Activated gamma-delta T cell treated with Interleukin-2 at 50 U/mL for 16 hours (primary cell): ENCODE measurements at regions not wholly inside any gene's neighbourhood (a gene's known extent, or its start where the extent isn't known, plus 50 kb on each side); places are given as distances from the start of the nearest gene placed in this dataset.
A peak's percentile ranks its signal among the peaks of the same experiment; 100 is the strongest.
"Not testable (repeated sequence)": the region's sequence is repeated elsewhere in the genome, so short reads cannot be mapped to it uniquely, and the experiment has no call there.

Source experiments
- DNase-seq: peaks from one replicate; pipeline ENCODE4 v3.0.0-alpha.2; 2020

DNA sequence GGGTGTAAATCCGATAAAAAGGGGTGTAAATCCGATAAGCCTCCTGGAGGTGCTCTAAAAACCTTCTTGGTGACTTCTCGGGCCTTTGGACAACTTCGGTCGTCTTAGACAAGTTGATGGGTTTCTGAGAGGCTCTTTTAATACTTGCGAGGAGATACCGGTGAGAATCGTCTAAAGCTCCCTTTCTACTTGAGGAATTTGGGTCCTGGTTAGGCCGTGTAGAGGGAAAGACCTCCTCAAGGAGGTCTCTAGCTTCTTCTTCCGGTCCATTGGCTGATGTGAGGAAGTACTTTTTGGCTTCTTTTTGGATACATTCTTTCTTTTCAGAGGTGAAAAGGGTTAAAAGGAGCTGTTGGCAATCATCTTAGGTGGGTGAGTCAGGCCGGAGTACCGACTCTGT is 128.5 kb downstream of the ART5 start:
- not testable (repeated sequence) for DNase-seq

DNA sequence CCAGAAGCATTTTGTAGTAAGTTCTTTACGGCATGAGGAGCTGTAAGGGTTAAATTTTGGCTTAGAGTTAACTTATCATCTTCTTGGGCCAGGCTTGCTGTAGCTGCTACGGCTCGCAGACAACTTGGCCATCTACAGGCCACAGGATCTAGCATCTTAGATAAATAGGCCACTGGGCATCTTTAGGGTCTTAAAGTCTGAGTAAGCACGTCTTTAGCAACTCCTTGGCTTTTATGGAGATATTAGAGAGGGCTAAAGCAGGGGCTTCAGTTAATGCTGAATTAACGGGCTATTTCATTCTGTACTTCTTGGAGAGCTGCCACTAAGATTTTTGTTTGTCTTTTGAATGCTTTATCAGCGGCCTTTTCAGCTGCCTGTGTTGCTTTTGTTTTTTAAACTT is 129.0 kb downstream of the ART5 start:
- DNase-seq, result not testable (repeated sequence)

DNA sequence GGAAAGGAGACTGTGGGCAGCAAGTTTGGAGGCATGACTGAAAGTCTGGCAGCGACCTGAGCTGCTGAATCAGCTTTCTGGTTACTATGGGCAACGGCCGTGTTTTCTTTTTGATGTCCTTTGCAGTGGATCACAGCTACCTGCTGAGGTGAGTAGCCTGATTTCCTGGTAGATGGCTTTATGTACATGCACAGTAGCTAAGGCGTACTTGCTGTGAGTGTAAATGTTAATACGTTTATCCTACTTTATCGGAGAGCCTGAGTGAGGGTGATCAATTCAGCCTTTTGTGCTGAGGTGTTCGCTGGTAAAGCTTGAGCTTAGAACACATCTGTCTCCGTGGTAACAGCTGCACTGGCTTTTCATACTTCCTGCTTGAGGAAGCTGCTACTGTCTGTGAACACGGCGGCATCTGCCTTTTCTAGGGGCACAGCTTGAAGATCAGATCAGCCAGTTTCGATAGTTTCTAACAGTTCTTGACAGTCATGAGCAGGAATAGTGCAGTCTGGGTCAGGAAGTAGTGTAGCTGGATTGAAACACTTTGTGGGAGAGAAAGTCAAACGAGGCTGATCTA is 129.6 kb downstream of the ART5 start:
- not testable (repeated sequence) for DNase-seq

DNA sequence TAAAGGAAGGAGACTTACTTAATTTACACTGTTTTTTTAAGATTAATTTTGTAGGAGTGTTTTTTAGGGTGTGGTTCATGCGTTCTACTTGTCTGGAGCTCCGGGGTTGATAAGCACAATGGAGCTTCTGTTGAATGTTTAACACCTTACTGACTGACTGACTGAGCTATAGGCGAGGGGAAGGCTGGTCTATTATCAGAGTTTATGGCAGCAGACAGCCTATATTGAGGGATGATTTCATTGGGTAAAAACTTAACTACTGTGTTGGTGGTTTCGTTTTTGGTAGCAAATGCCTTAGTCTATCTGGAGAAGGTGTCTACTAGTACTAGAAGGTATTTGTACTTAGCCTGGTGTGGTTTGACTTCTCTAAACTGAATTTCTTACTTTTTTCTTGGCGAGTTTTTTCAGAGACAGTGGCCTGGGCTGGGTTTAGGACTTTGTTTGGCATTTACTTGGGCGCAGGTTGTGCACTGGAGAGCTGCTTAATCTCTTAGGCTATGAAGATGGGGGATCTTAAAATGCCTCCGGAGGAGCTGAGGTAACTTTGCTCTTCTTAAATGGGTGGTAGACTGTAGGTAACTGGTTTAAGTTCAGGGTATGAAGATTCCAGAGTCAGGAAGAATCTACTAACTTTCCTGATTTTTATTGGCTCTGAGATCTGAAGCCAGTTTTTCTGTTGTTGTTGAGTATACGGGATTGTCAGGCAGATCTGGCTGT is 130.2 kb downstream of the ART5 start:
- not testable (repeated sequence) for DNase-seq

DNA sequence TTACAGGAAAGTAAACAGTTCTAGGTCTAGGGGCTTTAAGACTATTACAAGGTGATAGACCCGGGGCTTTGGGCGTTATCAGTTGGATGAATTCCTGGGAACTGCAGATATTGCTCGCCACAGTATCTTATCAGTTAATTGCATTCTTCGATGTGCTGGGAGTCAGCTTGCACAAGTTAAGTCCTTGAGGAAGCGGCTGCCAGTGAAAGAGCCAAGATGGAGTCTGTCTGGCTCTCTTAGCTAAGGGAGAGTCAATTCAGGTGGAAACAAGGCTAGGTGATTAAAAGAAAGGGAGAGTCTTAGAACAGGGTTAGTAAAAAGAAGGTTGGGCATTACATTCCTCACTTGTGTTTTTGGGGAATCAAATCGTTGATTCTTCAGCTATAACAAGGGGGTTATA is 130.6 kb upstream of the ZNF195 start:
- not testable (repeated sequence) for DNase-seq

DNA sequence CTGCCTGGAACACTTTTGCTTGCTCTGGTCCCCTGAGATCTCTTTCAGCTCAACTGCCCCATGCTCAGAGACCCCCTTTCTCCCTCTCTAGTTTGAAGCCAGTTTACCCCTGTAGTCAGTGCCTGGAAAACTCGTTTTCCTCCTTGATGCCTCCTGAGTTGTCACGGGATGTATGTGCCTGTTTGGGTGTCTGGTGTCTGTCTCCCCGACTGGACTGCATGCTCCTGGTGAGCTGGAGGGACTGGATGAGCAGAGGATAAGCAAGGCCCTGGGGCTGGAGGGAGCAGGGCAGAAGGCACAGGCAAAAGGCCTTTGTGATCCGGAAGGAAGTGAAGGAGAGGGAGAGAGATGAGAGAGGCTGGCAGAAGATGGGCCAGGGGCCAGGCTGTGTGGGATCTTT is 120.3 kb upstream of the ZNF195 start:
- not testable (repeated sequence) for DNase-seq

DNA sequence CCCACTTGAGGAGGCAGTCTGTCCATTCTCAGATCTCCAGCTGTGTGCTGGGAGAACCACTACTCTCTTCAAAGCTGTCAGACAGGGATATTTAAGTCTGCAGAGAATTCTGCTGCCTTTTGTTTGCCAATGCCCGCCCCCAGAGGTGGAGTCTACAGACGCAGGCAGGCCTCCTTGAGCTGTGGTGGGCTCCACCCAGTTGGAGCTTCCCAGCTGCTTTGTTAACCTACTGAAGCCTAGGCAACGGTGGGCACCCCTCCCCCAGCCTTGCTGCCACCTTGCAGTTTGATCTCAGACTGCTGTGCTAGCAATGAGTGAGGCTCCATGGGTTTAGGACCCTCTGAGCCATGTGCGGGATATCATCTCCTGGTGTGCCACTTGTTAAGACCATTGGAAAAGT is 119.4 kb upstream of the ZNF195 start:
- not testable (repeated sequence) for DNase-seq

DNA sequence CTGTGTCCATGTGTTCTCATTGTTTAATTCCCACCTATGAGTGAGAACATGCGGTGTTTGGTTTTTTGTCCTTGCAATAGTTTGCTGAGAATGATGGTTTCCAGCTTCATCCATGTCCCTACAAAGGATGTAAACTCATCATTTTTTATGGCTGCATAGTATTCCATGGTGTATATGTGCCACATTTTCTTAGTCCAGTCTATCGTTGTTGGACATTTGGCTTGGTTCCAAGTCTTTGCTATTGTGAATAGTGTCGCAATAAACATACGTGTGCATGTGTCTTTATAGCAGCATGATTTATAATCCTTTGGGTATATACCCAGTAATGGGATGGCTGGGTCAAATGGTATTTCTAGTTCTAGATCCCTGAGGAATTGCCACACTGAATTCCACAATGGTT is 114.2 kb upstream of the ZNF195 start:
- DNase-seq, result not testable (repeated sequence)

DNA sequence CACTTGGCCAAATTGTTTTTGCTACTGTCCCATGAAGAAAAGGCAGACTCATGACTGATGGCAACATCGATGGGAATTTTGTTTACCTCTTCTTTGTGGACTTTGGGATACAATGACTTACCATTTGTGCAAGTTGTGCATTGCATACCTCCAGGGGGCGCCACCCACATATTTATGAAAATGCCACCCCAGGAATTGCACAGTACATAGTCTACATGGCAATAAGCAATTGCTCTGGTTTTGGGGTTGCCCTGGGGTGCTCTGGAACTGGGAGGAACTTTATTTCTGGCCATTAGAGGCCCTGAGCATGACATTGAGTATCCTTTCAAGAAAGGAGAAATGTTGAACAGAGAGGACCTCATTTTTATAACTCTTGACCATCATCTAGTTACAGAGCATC is 109.1 kb upstream of the ZNF195 start:
- DNase-seq, result not testable (repeated sequence)

DNA sequence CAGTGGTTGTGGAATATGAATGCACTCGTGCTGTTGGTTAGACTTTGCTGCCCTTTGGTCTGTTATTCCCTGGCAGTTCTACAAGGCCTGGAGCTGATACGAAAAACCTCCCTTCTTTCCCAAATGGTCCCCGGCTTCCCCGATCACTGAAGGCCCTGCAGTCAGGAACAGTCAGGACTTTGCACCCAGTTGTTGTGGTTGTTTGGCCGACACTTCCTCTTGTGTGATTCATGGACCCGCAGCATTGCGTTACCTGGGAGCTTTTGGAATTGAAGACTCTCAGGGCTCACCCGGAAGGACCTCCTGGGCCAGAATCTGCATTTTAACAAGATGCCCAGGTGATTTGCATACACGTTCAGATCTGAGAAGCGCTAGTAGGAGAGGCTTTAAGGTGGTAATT is 106.8 kb upstream of the ZNF195 start:
- DNase-seq, result not testable (repeated sequence)

DNA sequence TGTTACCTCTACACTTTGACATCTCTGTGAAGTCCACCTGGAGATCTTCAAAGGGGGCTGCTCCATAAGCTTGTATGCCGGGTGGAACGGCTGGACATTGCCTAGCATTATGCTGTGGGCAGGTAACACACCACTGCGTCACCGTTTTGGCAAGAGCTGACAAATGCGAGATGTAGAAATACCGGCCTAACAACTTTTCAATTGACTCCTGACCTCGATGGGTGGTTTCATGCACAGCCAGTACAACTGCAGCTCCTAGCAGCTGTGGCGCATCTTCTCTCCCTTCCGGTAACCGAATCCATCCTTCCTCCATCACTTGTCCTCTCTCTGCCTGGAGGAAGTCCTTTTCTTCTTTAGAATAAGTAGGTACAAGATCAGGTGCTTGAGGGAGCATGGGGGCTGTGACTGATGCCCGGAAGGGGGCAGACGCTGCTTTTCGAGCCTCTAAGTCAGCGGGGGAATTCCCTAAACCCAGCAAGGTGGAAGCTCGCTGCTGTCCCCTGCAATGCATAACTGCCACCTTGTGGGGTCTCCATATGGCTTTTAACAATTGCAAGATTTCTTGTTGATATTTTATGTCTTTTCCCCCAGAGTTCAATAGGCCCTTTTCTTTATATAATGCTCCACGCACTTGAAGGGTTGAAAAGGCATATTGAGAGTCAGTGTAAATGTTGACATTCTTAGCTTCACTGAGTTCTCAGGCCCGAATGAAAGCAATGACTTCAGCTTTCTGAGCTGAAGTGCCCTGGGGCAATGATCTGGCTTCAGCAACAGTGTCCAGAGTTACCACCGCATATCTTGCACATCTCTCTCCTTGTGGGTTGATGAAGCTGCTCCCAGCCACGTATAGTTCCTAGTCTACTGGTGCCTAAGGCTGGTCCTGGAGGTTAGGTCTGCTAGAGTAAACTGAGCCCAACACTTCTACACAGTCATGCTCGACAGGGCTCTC is 98.3 kb upstream of the ZNF195 start:
- DNase-seq, result not testable (repeated sequence)

DNA sequence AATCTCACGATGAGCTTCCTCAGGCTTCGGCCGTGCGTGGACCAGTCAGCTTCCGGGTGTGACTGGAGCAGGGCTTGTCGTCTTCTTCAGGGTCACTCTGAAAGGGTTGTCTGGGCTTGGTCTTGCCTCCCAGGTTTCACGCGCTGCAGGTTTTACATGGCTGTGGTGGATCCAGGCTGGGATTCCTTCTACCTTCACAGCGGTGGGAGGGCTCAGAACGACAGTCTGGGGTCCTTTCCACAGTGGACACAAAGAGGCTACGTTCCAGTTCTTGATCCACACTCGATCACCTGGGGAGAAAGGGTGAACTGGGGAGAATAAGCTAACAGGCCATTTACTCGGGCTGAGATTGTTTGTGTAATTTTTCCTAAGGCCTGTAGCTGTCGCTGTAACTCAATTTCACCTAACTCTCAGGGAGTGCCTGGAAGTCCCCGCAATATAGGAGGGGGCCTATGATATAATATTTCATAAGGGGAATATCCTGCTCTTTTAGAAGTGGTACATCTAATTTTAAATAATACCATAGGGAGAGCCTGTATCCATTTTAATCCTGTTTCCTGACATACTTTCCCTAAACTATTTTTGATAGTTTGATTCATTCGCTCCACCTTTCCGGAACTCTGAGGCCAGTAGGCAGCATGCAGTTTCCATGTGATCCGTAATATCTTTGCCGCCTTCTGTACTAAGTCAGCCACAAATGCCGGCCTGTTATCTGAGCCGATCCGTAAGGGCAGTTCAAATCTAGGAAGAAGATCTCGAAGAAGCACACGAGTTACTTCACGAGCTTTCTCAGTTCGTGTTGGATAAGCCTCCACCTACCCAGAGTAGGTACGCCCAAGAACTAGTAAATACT is 97.4 kb upstream of the ZNF195 start:
- not testable (repeated sequence) for DNase-seq

DNA sequence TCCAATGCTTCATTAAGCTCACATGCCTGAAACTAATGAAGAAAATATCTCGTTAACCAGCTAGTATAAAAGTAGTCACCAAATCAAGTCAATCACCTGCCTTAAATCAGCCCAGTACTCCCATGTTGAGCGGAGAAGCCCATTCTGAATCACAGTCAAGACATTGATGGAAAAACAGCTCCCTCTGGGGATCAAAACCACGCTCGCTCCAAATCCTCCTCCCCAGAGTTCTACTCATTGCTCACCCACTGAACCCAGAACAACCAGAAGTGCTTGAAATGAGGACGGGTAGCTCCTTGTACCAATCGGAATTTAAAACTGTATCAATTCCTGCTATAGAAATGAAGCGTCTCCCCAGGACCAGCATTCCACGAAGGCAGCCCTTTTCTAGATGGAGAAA is 90.0 kb upstream of the ZNF195 start:
- not testable (repeated sequence) for DNase-seq

DNA sequence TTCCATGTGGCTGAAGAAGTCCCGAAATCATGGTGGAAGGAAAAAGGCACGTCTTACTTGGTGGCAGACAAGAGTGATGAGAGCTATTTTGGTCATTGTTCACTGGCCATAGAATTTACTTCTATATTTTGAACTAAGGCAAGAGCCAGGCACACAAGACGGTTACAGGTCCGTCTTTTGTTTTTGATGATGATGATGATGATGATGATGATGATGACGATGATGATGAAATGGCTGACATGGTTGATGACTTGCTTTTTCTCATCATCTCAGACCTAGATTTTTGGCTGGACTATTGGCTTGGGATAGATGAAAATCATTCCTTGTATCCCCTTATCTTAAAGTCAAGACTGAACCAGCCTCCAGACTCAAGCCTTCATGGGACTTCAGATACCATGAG is 88.7 kb upstream of the ZNF195 start:
- DNase-seq, result not testable (repeated sequence)

DNA sequence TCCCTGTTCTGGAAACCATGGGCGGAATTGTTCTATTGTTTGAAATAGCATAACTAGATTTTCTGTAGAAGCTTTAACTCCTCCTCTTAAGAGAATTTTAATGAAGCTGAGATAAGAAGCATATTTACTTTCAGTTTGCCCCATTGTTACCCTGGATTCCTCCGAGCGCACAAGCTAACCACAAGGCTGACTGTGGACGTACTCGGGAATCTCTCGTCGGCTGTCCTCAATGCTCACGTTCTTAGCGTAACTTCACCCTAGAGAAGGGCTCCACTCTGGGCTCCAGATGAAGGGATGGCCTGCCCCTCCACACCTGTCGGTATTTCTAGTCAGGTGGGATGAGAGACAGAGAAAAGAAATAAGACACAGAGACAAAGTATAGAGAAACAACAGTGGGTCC is 76.7 kb upstream of the ZNF195 start:
- DNase-seq, result not testable (repeated sequence)

DNA sequence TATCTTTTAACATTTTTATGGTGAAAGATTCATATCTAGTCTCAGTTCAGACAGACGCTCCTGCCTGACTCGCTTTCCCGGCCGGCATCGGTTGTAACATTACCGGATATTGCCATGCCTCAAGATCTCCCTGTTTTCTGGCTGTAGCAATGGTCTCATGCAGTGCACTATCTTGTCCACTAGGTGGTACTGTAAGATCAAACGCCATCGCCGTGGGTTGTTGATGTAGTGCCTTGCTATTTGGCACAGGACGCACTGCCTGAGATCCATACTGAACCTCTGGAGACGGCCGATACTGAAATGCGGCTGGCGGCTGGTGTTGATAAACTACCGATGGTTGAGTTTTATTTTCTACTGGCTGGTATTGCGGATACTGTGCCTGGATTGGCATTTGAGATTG is 75.9 kb upstream of the ZNF195 start:
- DNase-seq, result peak; percentile 34

DNA sequence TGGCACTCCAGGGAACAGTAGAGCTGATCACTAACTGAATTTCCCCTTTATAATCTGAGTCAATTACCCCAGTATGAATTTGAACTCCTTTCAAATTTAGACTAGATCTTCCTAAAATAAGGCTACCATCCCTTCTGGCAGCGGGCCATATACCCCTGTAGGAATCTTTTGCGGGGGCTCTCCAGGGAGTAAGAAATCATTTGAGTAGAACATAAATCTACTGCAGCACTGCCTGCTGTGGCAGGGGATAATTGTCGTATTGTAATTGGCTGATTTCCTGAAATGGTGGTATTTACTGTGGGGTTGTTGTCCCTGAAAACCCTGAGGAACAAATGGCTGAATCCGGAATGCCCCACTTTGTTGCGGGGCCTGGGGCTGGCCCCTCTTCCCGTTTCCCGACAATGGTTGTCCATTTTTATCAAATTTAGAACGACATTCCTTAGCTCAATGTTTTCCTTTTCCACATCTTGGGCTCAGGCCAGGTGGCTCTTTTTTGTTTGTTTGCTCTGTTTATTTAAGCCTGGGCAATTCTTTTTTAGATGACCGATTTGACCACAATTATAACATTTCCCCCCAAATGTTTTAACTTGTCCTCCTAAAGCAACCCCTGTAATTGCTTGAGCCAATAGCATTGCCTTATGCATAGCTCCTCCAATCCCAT is 74.8 kb upstream of the ZNF195 start:
- DNase-seq, result not testable (repeated sequence)

DNA sequence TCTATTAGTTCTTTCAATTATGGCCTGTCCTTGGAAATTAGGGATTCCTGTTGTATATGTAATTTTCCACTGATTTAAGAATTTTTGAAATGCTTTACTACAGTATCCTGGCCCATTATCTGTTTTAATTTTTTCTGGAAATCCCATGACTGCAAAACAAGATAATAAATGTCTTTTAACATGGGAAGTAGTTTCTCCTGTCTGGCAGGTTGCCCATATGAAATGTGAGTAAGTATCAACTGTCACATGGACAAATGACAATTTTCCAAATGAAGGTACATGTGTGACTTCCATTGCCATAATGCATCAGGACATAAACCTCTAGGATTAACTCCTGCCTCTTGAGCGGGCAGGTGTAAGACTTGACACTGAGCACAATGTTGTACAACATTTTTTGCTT is 71.9 kb upstream of the ZNF195 start:
- DNase-seq, result not testable (repeated sequence)

DNA sequence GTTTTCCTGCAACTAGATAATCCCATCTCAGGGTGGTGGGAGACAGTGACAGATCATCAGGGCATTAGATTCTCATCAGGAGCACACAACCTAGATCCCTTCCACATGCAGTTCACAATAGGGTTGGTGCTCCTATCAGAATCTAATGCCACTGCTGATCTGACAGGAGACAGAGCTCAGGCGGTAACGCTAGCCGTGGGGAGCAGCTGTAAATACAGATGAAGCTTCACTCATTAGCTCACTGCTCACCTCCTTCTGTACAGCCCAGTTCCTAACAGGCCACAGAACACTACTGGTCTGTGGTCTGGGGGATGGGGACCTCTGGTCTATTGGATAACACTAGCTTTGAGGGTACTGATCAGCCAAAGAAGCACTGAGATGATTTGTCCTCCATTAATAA is 66.6 kb upstream of the ZNF195 start:
- not testable (repeated sequence) for DNase-seq

DNA sequence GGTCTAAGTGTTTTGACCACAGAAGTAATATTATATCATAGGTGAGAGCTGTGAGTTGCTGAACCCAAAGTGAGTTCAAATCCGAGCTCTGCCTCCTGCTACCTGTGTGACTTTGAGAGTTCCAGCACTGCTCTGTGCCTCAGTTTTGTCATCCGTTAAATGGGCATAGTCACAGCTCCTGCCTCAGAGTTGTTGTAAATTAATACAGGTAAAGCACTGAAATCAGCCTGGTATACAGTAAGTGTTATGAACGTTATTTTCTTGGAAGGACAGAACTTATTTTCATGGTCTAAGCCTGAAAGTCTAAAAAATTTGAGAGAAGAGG is 65.4 kb upstream of the ZNF195 start:
- not testable (repeated sequence) for DNase-seq

DNA sequence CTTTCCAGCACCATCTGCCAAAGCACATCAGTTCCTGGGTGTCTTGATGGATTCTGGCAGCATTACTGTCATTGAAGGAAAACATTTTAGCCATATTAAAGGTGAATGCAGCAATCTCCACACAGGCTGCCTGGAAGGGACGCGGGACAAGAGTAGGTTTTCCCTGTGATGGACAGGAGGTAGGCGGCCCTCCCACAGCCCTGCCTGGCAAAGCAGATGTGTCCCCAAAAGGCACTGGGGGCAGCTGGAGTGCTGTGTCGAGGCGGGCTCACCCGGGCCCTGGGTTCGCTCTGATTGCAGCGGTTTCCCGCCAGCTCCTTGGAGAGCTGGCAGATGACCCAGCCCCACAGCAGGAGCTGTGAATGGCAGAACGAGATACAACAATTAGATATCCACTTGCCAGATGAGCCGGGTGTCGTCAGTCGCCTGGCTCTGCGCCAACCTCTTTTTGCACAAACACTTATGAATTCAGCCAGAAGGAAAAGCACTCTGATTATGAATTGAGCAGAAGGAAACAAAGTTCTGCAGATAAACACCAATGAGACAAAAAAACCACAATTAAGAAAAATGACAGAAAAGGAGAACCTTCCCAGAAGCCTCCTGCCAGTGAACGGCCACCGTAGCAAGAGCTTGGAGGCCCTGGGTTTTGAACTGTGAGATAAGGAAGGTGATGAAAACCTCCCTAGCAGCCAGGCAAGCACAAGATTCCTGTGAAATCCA is 64.9 kb upstream of the ZNF195 start:
- not testable (repeated sequence) for DNase-seq
